Limb (tissue), 2 donors: ENCODE measurements at regions not wholly inside any gene's neighbourhood (a gene's known extent, or its start where the extent isn't known, plus 50 kb on each side); places are given as distances from the start of the nearest gene placed in this dataset.

Experiments
- DNase-seq, 2 donors: peaks; one replicate each; pipeline ENCODE4 v3.0.0-alpha.2; 2016; ENCODE audit errors: extremely low spot score in 2 of 2

DNA sequence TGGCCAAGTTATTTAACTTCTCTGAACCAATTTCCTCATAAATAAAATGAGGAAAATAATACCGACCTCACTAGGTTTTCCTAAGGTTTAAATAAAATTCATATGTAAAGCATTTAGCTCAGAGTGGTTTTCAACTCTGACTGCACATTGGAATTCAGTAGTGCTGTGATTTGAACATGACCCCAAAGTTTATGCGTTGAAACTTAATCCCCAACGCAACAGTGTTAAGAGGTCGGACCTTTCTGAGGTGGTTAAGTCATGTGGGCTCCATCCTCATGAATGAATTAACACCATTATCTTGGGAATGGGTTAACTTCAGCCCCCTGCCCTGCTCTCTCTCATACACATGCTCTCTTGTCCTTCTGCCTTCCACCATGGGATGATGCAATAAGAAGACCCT lies 322.2 kb downstream of the AASDHPPT start:
- peak in 1 of 2 donors; percentile 38 for DNase-seq

GRCh38 chr11:106400949-106401570 lies 323.6 kb downstream of the AASDHPPT start:
- DNase-seq, result no peak

DNA sequence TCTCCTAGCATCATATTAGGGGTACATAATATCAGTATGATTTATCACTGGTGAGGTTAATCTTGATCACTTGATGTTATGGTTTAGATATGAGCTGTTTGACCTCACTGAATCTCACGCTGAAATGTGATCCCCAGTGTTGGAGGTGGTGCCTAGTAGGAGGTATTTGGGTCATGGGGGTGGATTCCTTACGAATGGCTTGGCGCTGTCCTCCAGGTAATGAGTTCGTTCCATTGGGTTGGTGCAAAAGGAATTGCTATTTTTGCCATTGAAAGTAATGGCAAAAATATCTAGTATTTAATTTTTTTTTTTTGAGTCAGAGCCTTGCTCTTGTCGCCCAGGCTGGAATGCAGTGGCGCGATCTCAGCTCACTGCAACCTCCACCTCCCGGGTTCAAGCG lies 326.3 kb downstream of the AASDHPPT start:
- DNase-seq, result no peak

DNA sequence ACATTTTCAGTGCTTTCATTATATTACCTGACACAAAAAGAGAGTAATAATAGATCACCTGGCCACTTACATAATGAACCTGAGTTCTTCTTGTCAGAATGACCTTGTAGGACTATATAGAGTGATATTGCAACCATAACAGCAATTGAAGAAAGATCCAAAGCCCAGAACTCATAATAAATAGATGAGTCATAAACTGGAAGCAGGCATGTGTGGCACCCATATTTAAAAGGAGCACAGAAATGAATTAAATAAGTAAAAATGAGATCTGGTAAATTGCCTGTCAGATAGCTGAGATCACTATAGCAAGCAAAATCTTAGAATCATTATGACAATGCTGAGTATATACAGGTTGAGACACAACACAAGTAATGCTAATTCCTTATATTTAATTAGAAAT lies 331.8 kb downstream of the AASDHPPT start:
- no peak for DNase-seq

DNA sequence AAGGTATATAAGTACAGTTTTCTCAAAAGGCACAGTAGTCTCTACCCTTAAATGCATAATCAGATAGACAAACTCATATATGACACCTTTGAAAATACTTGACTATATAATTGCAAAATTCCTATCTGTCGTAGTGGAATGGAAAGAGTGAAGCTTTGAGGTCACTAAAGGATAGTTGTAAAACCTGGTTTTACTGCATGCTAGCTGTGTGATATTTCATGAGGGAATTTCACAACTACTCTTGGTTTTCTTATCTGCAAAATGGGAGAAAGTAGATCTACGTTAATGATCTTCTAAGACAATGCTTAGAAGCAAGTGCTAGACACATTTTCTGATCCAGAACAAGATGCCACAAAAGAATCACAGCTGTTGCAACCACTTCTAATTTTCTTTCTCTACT lies 332.2 kb downstream of the AASDHPPT start:
- no peak for DNase-seq

- DNase-seq, result no peak
Observed at GRCh38 chr11:106410902-106411301, 333.4 kb downstream of the AASDHPPT start.

DNA sequence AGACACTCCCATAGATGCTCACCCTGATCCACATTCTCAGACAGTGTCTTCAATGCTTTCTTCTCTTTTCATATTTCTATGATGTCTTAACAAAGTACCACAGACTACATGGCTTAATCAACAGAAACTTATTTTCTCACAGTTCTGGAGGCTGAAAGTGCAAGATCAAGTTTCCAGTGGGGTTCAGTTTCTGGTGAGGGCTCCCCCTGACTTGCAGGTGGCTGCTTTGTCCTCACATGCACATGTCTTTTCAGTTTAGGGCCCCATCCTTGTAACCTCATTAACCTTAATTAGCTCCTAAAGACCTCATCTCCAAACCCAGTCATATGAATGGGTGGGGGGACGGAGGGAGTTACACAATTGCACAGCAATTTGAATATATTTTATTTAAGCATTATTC lies 335.8 kb downstream of the AASDHPPT start:
- DNase-seq, result no peak

GRCh38 chr11:106415510-106415909 lies 338.0 kb downstream of the AASDHPPT start:
- no peak for DNase-seq

DNA sequence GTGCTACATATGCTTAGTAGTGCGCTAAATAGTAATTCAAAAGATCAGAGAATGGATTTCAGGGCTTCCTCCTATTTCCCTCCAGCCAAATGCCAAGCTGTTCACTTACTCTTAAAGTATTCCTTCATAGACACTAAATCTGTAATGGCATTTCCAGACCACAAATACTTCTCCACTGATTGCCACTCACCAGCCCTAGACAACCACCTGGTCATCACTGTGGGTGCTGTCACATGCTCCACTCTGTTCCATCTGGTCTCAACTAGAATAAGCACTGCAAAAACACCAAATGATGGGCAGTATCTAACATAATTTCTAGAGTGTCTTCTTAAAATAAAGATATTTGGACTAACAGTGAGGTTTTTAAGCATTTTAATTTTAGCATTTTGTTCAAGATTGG lies 341.3 kb downstream of the AASDHPPT start:
- no peak for DNase-seq

GRCh38 chr11:106420048-106420665 lies 342.7 kb downstream of the AASDHPPT start:
- no peak for DNase-seq

DNA sequence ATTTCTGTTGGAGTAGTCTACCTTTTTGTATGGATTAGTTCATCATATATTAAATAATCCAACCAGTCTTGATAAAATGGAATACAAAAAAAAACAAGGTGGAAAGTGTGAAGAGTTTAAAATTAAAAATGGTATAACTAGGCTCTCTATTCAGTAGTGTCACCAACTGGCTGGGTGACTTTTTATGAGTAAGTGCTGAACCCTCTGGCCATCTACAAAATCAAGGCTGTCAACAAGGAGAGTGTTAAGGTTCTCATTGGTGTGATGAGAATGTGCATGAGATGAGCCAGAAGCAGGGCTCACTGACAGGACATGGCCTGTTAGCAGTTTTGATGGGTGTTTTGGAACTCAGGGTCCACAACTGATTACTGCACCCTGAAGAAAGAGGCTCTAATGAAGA lies 343.2 kb downstream of the AASDHPPT start:
- no peak for DNase-seq

GRCh38 chr11:106421676-106422292 lies 344.3 kb downstream of the AASDHPPT start:
- DNase-seq, result no peak

GRCh38 chr11:106422583-106422982 lies 345.1 kb downstream of the AASDHPPT start:
- DNase-seq, result no peak

GRCh38 chr11:106424111-106424510 lies 346.6 kb downstream of the AASDHPPT start:
- DNase-seq, result no peak

DNA sequence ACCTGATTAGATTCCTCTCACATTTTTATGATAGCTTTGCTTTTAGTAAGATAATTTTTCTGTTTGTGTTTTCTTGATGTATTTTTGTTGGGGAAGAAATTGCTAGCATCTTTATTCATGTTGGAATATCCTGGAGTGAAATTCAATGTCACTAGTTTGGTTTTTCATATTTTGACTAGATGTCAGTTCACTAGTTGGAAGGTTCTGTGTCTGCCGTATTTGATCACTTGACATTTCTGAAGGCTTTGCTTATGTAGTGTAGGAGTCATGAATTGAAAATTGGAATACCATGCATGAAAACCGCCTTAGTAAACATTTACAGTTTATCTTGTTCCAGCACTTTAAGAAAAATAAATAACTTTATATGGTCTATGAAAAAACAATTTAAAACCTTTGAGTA lies 348.4 kb downstream of the AASDHPPT start:
- DNase-seq, result no peak

GRCh38 chr11:106426696-106427095 lies 349.2 kb downstream of the AASDHPPT start:
- DNase-seq, result no peak

DNA sequence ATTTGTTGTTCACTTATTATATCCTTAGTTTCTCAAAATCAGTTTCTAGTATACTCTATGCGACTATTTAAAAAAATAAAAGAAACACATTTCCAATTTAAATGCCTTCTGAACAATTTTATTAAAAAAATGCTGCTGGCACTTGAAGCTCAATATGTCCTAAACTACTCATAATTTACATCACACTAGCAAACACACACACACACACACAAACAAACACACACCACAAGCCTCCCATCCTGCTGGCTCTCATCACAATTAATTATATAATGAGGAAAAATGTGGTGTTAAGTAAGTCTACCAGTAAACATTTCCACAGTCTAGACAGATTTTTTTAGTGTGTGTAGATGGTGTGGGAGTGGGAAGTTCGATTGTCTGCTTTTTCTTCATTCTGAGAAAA lies 350.3 kb downstream of the AASDHPPT start:
- no peak for DNase-seq

GRCh38 chr11:106442032-106442431 lies 364.6 kb downstream of the AASDHPPT start:
- no peak for DNase-seq

DNA sequence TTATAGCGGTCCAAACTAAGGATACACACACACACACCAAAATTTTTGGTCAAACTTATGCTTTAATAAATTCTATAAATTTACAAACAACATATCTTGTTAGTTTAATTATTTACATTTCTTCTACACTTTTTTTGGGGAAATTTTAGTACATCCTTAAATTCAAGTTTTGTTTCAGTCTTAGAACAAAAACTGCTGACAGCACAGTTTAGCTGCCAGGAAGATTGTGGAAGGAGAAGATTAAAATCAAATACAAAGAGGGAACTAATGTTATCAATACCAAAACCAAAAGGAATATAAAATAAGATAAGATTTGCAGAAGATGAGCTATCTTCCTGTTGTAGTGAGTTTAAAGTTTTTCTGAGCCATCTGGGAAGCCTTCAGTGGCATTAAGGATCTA lies 368.8 kb downstream of the AASDHPPT start:
- no peak for DNase-seq

GRCh38 chr11:106446955-106447354 lies 369.5 kb downstream of the AASDHPPT start:
- no peak for DNase-seq

- no peak for DNase-seq
Observed at GRCh38 chr11:106447631-106448191, 370.2 kb downstream of the AASDHPPT start.

GRCh38 chr11:106449763-106450162 lies 372.3 kb downstream of the AASDHPPT start:
- DNase-seq, result no peak
